GM12878 (cell line): ENCODE measurements at regions not wholly inside any gene's neighbourhood (a gene's known extent, or its start where the extent isn't known, plus 50 kb on each side); places are given as distances from the start of the nearest gene placed in this dataset.

Experiments used
- ATAC-seq: fragments of 200-7000 bp; cut with Tn5 transposase; 3 replicates; pipeline ENCODE4 v1.9.1; 2020; ENCODE audit warnings: mild to moderate bottlenecking, moderate library complexity
- BruUV-seq: library from RNA; stranded (reverse); fragments of 400-500 nt; replicated peaks from 2 replicates; lab custom pipeline; 2021; lab: Mats Ljungman, UMichigan
- CTCF ChIA-PET: fragments of 300-600 bp; sonication (Branson Sonifier 250); formaldehyde crosslinking; extraction: SDS; loops from one replicate; lab custom pipeline; 2021; ENCODE audit warnings: inconsistent platforms; lab: Yijun Ruan, JAX
- POLR2A ChIA-PET: fragments of 350-600 bp; formaldehyde crosslinking; extraction: SDS; loops from one replicate; lab custom pipeline; 2021; ENCODE audit warnings: inconsistent platforms; lab: Charles Lee
- RAD21 ChIA-PET: fragments of 300-600 bp; sonication (Branson Sonifier 250); formaldehyde crosslinking; loops from one replicate; lab custom pipeline; 2023; ENCODE audit warnings: antibody characterized with exemption; ENCODE audit not compliant: unreplicated experiment; lab: Charles Lee
- SMC1A ChIA-PET: fragments of 300-600 bp; sonication (Branson Sonifier 250); formaldehyde crosslinking; loops from one replicate; lab custom pipeline; 2023; ENCODE audit not compliant: unreplicated experiment, uncharacterized antibody; lab: Charles Lee
- DNase-seq: peaks from one replicate; pipeline ENCODE4 v3.0.0-alpha.2; 2011; ENCODE audit warnings: low read depth, low spot score
- FAIRE-seq: peaks from 3 replicates; lab custom pipeline; 2011; peaks lifted over from hg19 to GRCh38; lab: Jason Lieb, UNC
- H2AFZ ChIP-seq: 2 replicates; pipeline ENCODE4 v1.6.0; 2011; ENCODE audit warnings: low read depth, low read length, control low read depth; ENCODE audit not compliant: control insufficient read depth
- H3K27ac ChIP-seq: 2 replicates; pipeline ENCODE4 v1.5.1; 2011; ENCODE audit warnings: control low read depth; ENCODE audit not compliant: control insufficient read depth, insufficient read depth
- H3K27me3 ChIP-seq, 2 experiments: replicated peaks in 1 of 2; 2 replicates each; pipeline versions ENCODE4 v1.6.0 to v1.6.1; 2011; ENCODE audit warnings: low read length in 1 of 2; ENCODE audit not compliant: control insufficient read depth in 2 of 2, insufficient read depth in 2 of 2
- H3K36me3 ChIP-seq, 2 experiments: 2 replicates each; pipeline ENCODE4 v1.5.1; 2011; ENCODE audit warnings: low read length in 1 of 2; ENCODE audit not compliant: control insufficient read depth in 2 of 2, insufficient read depth in 2 of 2
- H3K4me1 ChIP-seq: 2 replicates; pipeline ENCODE4 v1.6.1; 2011; ENCODE audit warnings: mild to moderate bottlenecking, low read length, moderate library complexity, mixed read lengths; ENCODE audit not compliant: control insufficient read depth, insufficient read depth
- H3K4me2 ChIP-seq: 2 replicates; pipeline ENCODE4 v1.6.0; 2011; ENCODE audit warnings: control low read depth; ENCODE audit not compliant: control insufficient read depth, insufficient read depth
- H3K4me3 ChIP-seq: fragments of 200-600 bp; sonication (generic); 2 replicates; pipeline ENCODE4 v1.5.1; 2016
- H3K79me2 ChIP-seq: 2 replicates; pipeline ENCODE4 v1.6.0; 2011; ENCODE audit warnings: low read length; ENCODE audit not compliant: control insufficient read depth, insufficient read depth
- H3K9ac ChIP-seq: 2 replicates; pipeline ENCODE4 v1.8.0; 2011; ENCODE audit warnings: low read length, control low read depth, mixed read lengths; ENCODE audit not compliant: control insufficient read depth, insufficient read depth
- H3K9me3 ChIP-seq: replicated peaks from 3 replicates; pipeline ENCODE4 v1.5.1; 2011; ENCODE audit warnings: mild to moderate bottlenecking, low read length; ENCODE audit not compliant: control insufficient read depth, insufficient read depth
- H4K20me1 ChIP-seq: 2 replicates; pipeline ENCODE4 v1.6.0; 2011; ENCODE audit not compliant: control insufficient read depth, insufficient read depth
- CEBPB ChIP-seq, 2 experiments: fragments of 150-350 bp in 1 of 2; IDR thresholded peaks; 2 replicates each; pipeline ENCODE4 v1.6.1; 2012 to 2014; ENCODE audit warnings: low read depth in 2 of 2, low read length in 2 of 2, borderline replicate concordance in 1 of 2, inconsistent platforms in 1 of 2
- CUX1 ChIP-seq: IDR thresholded peaks from 2 replicates; pipeline ENCODE4 v1.6.1; 2012; ENCODE audit warnings: improper control_type of control experiment, low read depth, low read length; ENCODE audit not compliant: insufficient replicate concordance
- EGR1 ChIP-seq, 2 experiments: IDR thresholded peaks; 1 replicate in 1 of 2; 2 replicates in 1 of 2; pipeline ENCODE4 v1.6.1; 2011 to 2012; ENCODE audit warnings: low read depth in 2 of 2, low read length in 2 of 2, borderline replicate concordance in 1 of 2, mild to moderate bottlenecking in 1 of 2, moderate library complexity in 1 of 2
- FOXM1 ChIP-seq: IDR thresholded peaks from 2 replicates; pipeline ENCODE4 v1.6.1; 2012; ENCODE audit warnings: low read depth, mild to moderate bottlenecking, inconsistent platforms, low read length, moderate library complexity
- NFYA ChIP-seq: IDR thresholded peaks from 2 replicates; pipeline ENCODE4 v1.6.1; 2011; ENCODE audit warnings: low read depth, mild to moderate bottlenecking, low read length, improper control_type of control experiment, borderline replicate concordance
- POLR2A ChIP-seq: IDR thresholded peaks from 2 replicates; pipeline ENCODE4 v1.6.1; 2011; ENCODE audit warnings: low read depth, mild to moderate bottlenecking, low read length
- RB1 ChIP-seq: fragments of 450-650 bp; formaldehyde crosslinking; IDR thresholded peaks from 2 replicates; pipeline ENCODE4 v1.6.1; 2017; ENCODE audit warnings: mild to moderate bottlenecking, borderline replicate concordance
- SP1 ChIP-seq: IDR thresholded peaks from one replicate; pipeline ENCODE4 v1.6.1; 2011; ENCODE audit warnings: low read depth, low read length
- STAT3 ChIP-seq: IDR thresholded peaks from 2 replicates; pipeline ENCODE4 v1.6.1; 2011; ENCODE audit warnings: low read depth, low read length, improper control_type of control experiment
- ZBTB33 ChIP-seq: fragments of 450-650 bp; IDR thresholded peaks from 2 replicates; pipeline ENCODE4 v1.6.1; 2017; ENCODE audit warnings: mild to moderate bottlenecking
- WGBS: methylation state at CpG from one replicate; pipeline ENCODE4 v1.1.6; 2016; ENCODE audit warnings: low lambda C conversion rate; ENCODE audit not compliant: insufficient replicate concordance, insufficient coverage; ENCODE audit errors: missing lambda C conversion rate; 5-methylcytosine and 5-hydroxymethylcytosine counted together
- in situ Hi-C: fragments of 300-500 bp; cut with MboI; formaldehyde crosslinking; loops from 9 replicates; pipeline ENCODE4 v1.14.3; 2018; ENCODE audit warnings: mixed read lengths
- intact Hi-C: fragments of 100-400 bp; cut with micrococcal nuclease; formaldehyde crosslinking; loops from one replicate; pipeline ENCODE4 v1.14.2; 2022; ENCODE audit not compliant: unreplicated experiment
- TF ChIP-seq, protein P1 (sequence below): IDR thresholded peaks from 2 replicates; pipeline ENCODE4 v1.6.1; 2012; ENCODE audit warnings: mild to moderate bottlenecking, low read depth, low read length

DNA sequence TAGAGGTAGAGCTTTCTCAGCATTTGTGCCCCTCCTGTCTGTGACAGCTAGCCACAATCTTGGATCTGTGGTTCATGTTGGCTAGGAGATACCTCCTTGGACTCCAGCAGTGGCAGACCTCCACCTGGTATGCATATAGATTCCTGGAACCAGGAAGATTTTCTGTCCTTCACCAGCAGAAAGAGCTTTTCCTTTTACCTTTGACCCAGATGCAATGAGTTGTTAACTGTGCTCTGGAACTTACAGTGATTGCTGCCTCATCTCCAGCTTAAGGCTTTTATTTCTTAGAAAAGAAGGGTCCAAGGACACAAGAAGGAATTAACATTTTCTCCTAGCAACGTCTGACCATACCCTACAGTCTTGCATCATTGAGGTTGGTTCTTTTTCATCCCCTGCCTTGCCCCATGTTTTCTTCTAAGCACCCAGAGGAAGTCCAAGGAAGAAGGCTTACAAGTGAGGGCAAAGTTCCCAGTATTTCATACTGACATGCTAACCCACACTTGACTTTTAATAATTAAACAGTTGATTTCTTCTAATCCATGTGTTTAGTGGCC lies 217.1 kb upstream of the ARHGAP24 start:
- Histone ChIP-seq H3K27me3 (no peaks in the 10 kb centered on the region), H3K4me3 (no peak overlapping the region), H3K9ac (no peak overlapping the region), H3K4me1 (no peaks in the 10 kb centered on the region), H3K9me3 (no peaks in the 10 kb centered on the region), H3K4me2 (no peak overlapping the region), H3K79me2 (no peaks in the 10 kb centered on the region), H4K20me1 (no peaks in the 10 kb centered on the region), H3K36me3 (no peaks in the 10 kb centered on the region), H2AFZ (no peak overlapping the region), H3K27ac (no peak overlapping the region)
- 0% methylated on average over 1 of the region's 1 CpG for WGBS
- DNase-seq: no peak
- ChIA-PET RAD21 (no interaction called here), CTCF (interaction anchor here (0.5 to 1.2 kb wide), 2 partner anchors 15 to 184 kb away, joined by 3 read pairs; no protein-coding TSS in a partner anchor), SMC1A (no interaction called here), POLR2A (no interaction called here)
- in situ Hi-C loops: no loop called here
- ATAC-seq: no peak
- BruUV-seq: no TSS peak
- intact Hi-C loops: no loop called here
- no peak for FAIRE-seq
- TF ChIP-seq CEBPB (IDR thresholded peaks at IDR 0.05; ENCODE audit: borderline replicate concordance in 1 of 2, low read depth in 2 of 2, low read length in 2 of 2) (no peak), ZBTB33 (no peak), RB1 (no peak), POLR2A (no peak), EGR1 (IDR thresholded peaks at IDR 0.05; ENCODE audit: borderline replicate concordance in 1 of 2, low read depth in 2 of 2, low read length in 2 of 2) (no peak), STAT3 (no peak), SP1 (no peak), FOXM1 (no peak), CUX1 (no peak), NFYA (no peak)
- TF ChIP-seq, protein P1, sequence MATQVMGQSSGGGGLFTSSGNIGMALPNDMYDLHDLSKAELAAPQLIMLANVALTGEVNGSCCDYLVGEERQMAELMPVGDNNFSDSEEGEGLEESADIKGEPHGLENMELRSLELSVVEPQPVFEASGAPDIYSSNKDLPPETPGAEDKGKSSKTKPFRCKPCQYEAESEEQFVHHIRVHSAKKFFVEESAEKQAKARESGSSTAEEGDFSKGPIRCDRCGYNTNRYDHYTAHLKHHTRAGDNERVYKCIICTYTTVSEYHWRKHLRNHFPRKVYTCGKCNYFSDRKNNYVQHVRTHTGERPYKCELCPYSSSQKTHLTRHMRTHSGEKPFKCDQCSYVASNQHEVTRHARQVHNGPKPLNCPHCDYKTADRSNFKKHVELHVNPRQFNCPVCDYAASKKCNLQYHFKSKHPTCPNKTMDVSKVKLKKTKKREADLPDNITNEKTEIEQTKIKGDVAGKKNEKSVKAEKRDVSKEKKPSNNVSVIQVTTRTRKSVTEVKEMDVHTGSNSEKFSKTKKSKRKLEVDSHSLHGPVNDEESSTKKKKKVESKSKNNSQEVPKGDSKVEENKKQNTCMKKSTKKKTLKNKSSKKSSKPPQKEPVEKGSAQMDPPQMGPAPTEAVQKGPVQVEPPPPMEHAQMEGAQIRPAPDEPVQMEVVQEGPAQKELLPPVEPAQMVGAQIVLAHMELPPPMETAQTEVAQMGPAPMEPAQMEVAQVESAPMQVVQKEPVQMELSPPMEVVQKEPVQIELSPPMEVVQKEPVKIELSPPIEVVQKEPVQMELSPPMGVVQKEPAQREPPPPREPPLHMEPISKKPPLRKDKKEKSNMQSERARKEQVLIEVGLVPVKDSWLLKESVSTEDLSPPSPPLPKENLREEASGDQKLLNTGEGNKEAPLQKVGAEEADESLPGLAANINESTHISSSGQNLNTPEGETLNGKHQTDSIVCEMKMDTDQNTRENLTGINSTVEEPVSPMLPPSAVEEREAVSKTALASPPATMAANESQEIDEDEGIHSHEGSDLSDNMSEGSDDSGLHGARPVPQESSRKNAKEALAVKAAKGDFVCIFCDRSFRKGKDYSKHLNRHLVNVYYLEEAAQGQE: no peak
